GM23248 (cell line): ENCODE measurements at regions not wholly inside any gene's neighbourhood (a gene's known extent, or its start where the extent isn't known, plus 50 kb on each side); places are given as distances from the start of the nearest gene placed in this dataset.

Experiments used
- DNase-seq: peaks from one replicate; pipeline ENCODE4 v3.0.0-alpha.2; 2015
- H2AFZ ChIP-seq: fragments of 200-600 bp; sonication (generic); 2 replicates; pipeline ENCODE4 v1.6.1; 2016; ENCODE audit warnings: antibody characterized with exemption
- H3F3A ChIP-seq: fragments of 200-600 bp; sonication (generic); 2 replicates; pipeline ENCODE4 v1.6.1; 2016; ENCODE audit warnings: mild to moderate bottlenecking, antibody characterized with exemption, mixed run types; ENCODE audit not compliant: insufficient read depth
- H3K27ac ChIP-seq: fragments of 200-600 bp; sonication (generic); 2 replicates; pipeline ENCODE4 v1.5.1; 2016; ENCODE audit warnings: mild to moderate bottlenecking
- H3K27me3 ChIP-seq: fragments of 200-600 bp; sonication (generic); replicated peaks from 2 replicates; pipeline ENCODE4 v1.6.1; 2016; ENCODE audit warnings: mild to moderate bottlenecking; ENCODE audit not compliant: insufficient read depth
- H3K36me3 ChIP-seq: fragments of 200-600 bp; sonication (generic); 2 replicates; pipeline ENCODE4 v1.6.1; 2016; ENCODE audit warnings: low read depth, mild to moderate bottlenecking
- H3K4me1 ChIP-seq: fragments of 200-600 bp; sonication (generic); 2 replicates; pipeline ENCODE4 v1.6.1; 2016; ENCODE audit warnings: mild to moderate bottlenecking; ENCODE audit not compliant: insufficient read depth
- H3K4me2 ChIP-seq: fragments of 200-600 bp; sonication (generic); one replicate; pipeline ENCODE4 v1.6.1; 2016; ENCODE audit warnings: mild to moderate bottlenecking; ENCODE audit not compliant: unreplicated experiment
- H3K4me3 ChIP-seq: fragments of 200-600 bp; sonication (generic); 2 replicates; pipeline ENCODE4 v1.5.1; 2016; ENCODE audit warnings: mild to moderate bottlenecking
- H3K79me2 ChIP-seq: fragments of 200-600 bp; sonication (generic); 2 replicates; pipeline ENCODE4 v1.6.1; 2016; ENCODE audit warnings: mild to moderate bottlenecking; ENCODE audit not compliant: insufficient read depth
- H3K9ac ChIP-seq: fragments of 200-600 bp; sonication (generic); 2 replicates; pipeline ENCODE4 v1.6.1; 2016; ENCODE audit warnings: mild to moderate bottlenecking
- H3K9me2 ChIP-seq: fragments of 200-600 bp; sonication (generic); 2 replicates; pipeline ENCODE4 v1.6.1; 2016; ENCODE audit warnings: mixed run types, mild to moderate bottlenecking, moderate library complexity; ENCODE audit not compliant: insufficient read depth
- H3K9me3 ChIP-seq: fragments of 200-600 bp; sonication (generic); one replicate; pipeline ENCODE4 v1.6.1; 2017; ENCODE audit warnings: low read depth
- H4K20me1 ChIP-seq: fragments of 200-600 bp; sonication (generic); 2 replicates; pipeline ENCODE4 v1.6.0; 2016; ENCODE audit not compliant: insufficient read depth
- EZH2 ChIP-seq: fragments of 200-600 bp; sonication (generic); IDR thresholded peaks from 2 replicates; pipeline ENCODE4 v1.6.1; 2018; ENCODE audit warnings: antibody characterized with exemption, mild to moderate bottlenecking; ENCODE audit not compliant: insufficient read depth, poor library complexity, severe bottlenecking
- EZH2phosphoT487 ChIP-seq: fragments of 200-600 bp; sonication (generic); IDR thresholded peaks from 2 replicates; pipeline ENCODE4 v1.6.1; 2018; ENCODE audit warnings: antibody characterized with exemption, moderate library complexity, mild to moderate bottlenecking, low read depth; ENCODE audit not compliant: insufficient read depth
- WGBS, 2 experiments: methylation state at CpG; one replicate each; pipeline ENCODE4 v1.1.6; 2015 to 2017; ENCODE audit warnings: low lambda C conversion rate in 2 of 2, low coverage in 1 of 2; ENCODE audit errors: missing lambda C conversion rate in 2 of 2; 5-methylcytosine and 5-hydroxymethylcytosine counted together
- in situ Hi-C: fragments of 300-500 bp; cut with MboI; formaldehyde crosslinking; loops from 2 replicates; pipeline ENCODE4 v1.15.0; 2020

- TF ChIP-seq EZH2 (no peak), EZH2phosphoT487 (no peak)
- Histone ChIP-seq H3K9ac (no peak overlapping the region), H2AFZ (no peak overlapping the region), H3K4me3 (no peak overlapping the region), H3K9me2 (no peaks in the 10 kb centered on the region), H4K20me1 (no peaks in the 10 kb centered on the region), H3K9me3 (no peaks in the 10 kb centered on the region), H3K4me1 (no peaks in the 10 kb centered on the region), H3K27ac (no peak overlapping the region), H3K79me2 (no peaks in the 10 kb centered on the region), H3F3A (no peaks in the 10 kb centered on the region), H3K36me3 (no peaks in the 10 kb centered on the region), H3K4me2 (no peak overlapping the region), H3K27me3 (no peaks in the 10 kb centered on the region)
- WGBS, 2 experiments, result 16 to 34% methylated on average over 2 of the region's 2 CpGs
- DNase-seq, result no peak
- in situ Hi-C loops, result no loop called here
Measured at GRCh38 chr2:204361738-204362137, 183.5 kb upstream of the PARD3B start.

DNA sequence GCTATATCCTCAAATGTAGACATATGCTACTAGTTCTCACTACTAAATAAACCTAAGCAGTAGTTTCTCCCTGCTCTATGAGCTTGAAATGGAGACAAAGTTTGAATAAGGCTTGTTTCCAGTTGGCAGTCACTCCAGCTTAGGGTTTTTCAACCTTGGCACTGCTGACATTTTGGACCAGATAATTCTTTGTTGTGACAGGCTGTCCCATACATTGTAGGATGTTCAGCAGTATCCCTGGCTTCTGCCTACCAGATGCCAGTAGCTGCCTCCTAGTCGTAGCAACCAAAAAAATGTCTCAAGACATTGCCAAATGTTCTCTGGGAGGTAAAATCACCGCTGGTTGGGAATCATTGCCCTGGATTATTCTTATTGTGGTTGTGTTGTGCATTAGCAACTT is 182.7 kb upstream of the PARD3B start:
- no peak for DNase-seq
- Histone ChIP-seq H3K9me2 (no peaks in the 10 kb centered on the region), H3K4me1 (no peaks in the 10 kb centered on the region), H2AFZ (no peak overlapping the region), H3K27ac (no peak overlapping the region), H3F3A (no peaks in the 10 kb centered on the region), H4K20me1 (no peaks in the 10 kb centered on the region), H3K9ac (no peak overlapping the region), H3K79me2 (no peaks in the 10 kb centered on the region), H3K9me3 (no peaks in the 10 kb centered on the region), H3K27me3 (no peaks in the 10 kb centered on the region), H3K4me2 (no peak overlapping the region), H3K36me3 (no peaks in the 10 kb centered on the region), H3K4me3 (no peak overlapping the region)
- TF ChIP-seq EZH2 (no peak), EZH2phosphoT487 (no peak)
- 6 to 8% methylated on average over 2 of the region's 2 CpGs for WGBS, 2 experiments
- in situ Hi-C loops, result no loop called here

GRCh38 chr2:204363513-204363912 is 181.8 kb upstream of the PARD3B start:
- H3K4me2 ChIP-seq, result no peak overlapping the region
- no peaks in the 10 kb centered on the region for H3K79me2 ChIP-seq
- no peaks in the 10 kb centered on the region for H3F3A ChIP-seq
- no peaks in the 10 kb centered on the region for H3K27me3 ChIP-seq
- WGBS, 2 experiments, result 69 to 80% methylated on average over 2 of the region's 2 CpGs
- no peak overlapping the region for H3K9ac ChIP-seq
- no peak overlapping the region for H2AFZ ChIP-seq
- TF ChIP-seq EZH2phosphoT487, result no peak
- TF ChIP-seq EZH2, result no peak
- in situ Hi-C loops, result no loop called here
- no peaks in the 10 kb centered on the region for H3K36me3 ChIP-seq
- no peaks in the 10 kb centered on the region for H3K9me3 ChIP-seq
- H3K4me3 ChIP-seq, result no peak overlapping the region
- no peaks in the 10 kb centered on the region for H3K4me1 ChIP-seq
- no peak overlapping the region for H3K27ac ChIP-seq
- no peaks in the 10 kb centered on the region for H3K9me2 ChIP-seq
- no peaks in the 10 kb centered on the region for H4K20me1 ChIP-seq
- no peak for DNase-seq

DNA sequence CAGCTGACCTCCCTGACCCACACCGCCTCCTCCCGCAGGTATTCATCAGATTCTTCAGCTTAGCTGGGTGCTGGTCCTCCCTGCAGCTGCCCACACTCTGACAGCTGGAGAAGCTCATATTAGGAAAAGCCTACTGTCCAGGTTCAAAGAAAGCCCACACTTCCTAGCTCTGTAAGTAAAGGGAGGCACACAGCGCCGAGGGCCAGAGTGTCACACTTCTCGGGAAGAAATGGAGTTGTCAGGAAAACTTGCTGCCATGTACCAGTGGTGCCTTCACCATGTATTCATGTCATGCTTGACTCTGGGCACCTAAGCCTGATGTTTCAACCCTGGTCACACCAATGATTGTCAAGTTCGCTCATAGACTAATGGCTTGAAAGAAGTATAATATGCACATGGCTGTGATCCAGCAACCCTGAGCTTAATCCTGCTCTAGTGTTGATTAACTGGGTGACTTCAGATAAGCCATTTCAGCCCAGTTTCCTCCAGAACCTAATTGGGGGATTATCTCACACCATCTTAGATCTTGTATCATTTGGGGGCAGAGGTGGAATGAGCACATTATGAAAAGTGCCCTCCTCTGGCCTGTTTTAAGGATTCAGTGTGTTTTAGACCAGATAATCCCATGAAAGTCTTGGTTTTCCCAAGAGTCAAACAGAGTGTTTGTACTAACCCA is 180.3 kb upstream of the PARD3B start:
- Histone ChIP-seq H3K4me3 (no peak overlapping the region), H3K27me3 (no peaks in the 10 kb centered on the region), H3K9ac (no peak overlapping the region), H3K36me3 (no peaks in the 10 kb centered on the region), H3K4me2 (no peak overlapping the region), H4K20me1 (no peaks in the 10 kb centered on the region), H3K27ac (no peak overlapping the region), H3K9me2 (no peaks in the 10 kb centered on the region), H3K4me1 (no peaks in the 10 kb centered on the region), H3F3A (no peaks in the 10 kb centered on the region), H3K9me3 (no peaks in the 10 kb centered on the region), H3K79me2 (no peaks in the 10 kb centered on the region), H2AFZ (no peak overlapping the region)
- TF ChIP-seq EZH2, result no peak
- TF ChIP-seq EZH2phosphoT487, result no peak
- in situ Hi-C loops, result no loop called here
- DNase-seq, result no peak
- 95 to 98% methylated on average over 6 of the region's 6 CpGs for WGBS, 2 experiments

DNA sequence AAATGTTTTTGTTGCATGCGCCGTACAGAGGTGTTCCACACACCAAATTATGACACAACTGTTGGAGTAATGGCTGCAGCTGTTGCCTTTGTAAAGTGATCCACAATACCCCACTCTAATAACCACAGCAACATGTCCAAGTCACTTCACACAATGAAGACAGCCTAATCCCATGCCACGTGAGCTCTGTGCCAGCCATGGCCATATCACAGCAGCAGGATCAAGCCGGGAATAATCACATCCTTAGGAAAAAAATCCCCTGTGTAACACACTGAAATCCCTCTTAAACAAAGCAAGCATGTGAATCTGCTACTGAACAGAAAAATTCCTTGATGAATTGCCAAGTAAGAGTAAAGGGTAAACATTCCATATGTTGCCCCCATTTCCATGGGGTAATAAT is 179.5 kb upstream of the PARD3B start:
- Histone ChIP-seq H4K20me1 (no peaks in the 10 kb centered on the region), H3K27me3 (no peaks in the 10 kb centered on the region), H3K4me2 (no peak overlapping the region), H3K4me1 (no peaks in the 10 kb centered on the region), H3K36me3 (no peaks in the 10 kb centered on the region), H3K27ac (no peak overlapping the region), H3K9me3 (no peaks in the 10 kb centered on the region), H3F3A (no peaks in the 10 kb centered on the region), H3K4me3 (no peak overlapping the region), H3K79me2 (no peaks in the 10 kb centered on the region), H2AFZ (no peak overlapping the region), H3K9ac (no peak overlapping the region), H3K9me2 (no peaks in the 10 kb centered on the region)
- 72 to 83% methylated on average over 4 of the region's 4 CpGs for WGBS, 2 experiments
- no peak for DNase-seq
- in situ Hi-C loops, result no loop called here
- no peak for TF ChIP-seq EZH2phosphoT487
- no peak for TF ChIP-seq EZH2
